ENCODE measurements at regions not wholly inside any gene's neighbourhood (a gene's known extent, or its start where the extent isn't known, plus 50 kb on each side); places are given as distances from the start of the nearest gene placed in this dataset.

DNA sequence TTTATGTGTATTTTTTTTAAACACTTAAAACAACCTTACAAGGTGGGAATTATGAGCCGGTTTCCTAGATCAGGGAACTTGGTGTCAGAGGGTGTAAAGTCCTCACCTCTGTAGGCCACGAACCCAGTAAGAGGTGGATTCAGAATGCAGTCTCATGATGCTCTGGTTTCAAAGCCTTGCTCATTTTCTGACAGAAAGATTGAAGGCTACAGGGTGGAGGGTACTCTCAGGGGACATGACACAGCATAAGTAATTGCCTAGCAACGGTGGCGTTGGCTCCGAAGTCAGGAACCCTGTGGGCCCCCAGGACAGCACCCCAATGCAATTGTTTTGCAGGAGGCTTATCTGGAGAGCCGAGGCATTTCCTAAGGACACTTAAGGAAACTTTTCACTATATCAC, 794.7 kb downstream of the EFNB2 start:
- no peak for TF ChIP-seq EP300 (IDR thresholded peaks at IDR 0.05)
- TF ChIP-seq POLR2A (IDR thresholded peaks at IDR 0.05), result no peak
- TF ChIP-seq, protein P1, sequence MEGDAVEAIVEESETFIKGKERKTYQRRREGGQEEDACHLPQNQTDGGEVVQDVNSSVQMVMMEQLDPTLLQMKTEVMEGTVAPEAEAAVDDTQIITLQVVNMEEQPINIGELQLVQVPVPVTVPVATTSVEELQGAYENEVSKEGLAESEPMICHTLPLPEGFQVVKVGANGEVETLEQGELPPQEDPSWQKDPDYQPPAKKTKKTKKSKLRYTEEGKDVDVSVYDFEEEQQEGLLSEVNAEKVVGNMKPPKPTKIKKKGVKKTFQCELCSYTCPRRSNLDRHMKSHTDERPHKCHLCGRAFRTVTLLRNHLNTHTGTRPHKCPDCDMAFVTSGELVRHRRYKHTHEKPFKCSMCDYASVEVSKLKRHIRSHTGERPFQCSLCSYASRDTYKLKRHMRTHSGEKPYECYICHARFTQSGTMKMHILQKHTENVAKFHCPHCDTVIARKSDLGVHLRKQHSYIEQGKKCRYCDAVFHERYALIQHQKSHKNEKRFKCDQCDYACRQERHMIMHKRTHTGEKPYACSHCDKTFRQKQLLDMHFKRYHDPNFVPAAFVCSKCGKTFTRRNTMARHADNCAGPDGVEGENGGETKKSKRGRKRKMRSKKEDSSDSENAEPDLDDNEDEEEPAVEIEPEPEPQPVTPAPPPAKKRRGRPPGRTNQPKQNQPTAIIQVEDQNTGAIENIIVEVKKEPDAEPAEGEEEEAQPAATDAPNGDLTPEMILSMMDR (IDR thresholded peaks at IDR 0.05), result no peak
- no peak for TF ChIP-seq POLR2AphosphoS5 (IDR thresholded peaks at IDR 0.05)
- Histone ChIP-seq H3K27ac (no peak overlapping the region), H3K9me3 (no peaks in the 10 kb centered on the region), H3K36me3 (no peaks in the 10 kb centered on the region), H3K4me3 (no peak overlapping the region), H3K27me3 (no peaks in the 10 kb centered on the region), H3K4me1 (no peaks in the 10 kb centered on the region)
- DNase-seq, result no peak
- intact Hi-C loops (cut with DNase I), result no loop called here
- 49 to 62% methylated on average over 6 of the region's 6 CpGs for WGBS, 2 donors

DNA sequence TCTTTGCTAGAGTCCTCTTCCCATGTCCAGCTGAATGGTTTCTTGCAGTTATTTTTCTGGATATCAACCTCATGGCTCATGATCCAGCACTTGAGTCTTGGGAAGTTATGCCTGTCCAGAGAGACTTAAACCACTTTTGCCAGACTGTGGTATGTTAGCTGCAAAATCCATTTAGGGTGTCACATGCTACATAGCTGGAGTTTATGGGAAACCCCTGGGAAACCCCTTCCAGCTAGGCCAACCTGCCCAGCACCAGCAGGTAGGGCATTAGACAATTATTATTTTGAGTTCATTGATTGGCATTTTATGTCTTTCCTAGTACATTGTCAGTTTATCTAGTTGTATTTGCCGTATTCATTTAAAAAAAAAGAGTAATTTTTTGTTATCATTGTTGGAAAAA, 797.8 kb downstream of the EFNB2 start:
- Histone ChIP-seq H3K36me3 (no peaks in the 10 kb centered on the region), H3K27ac (no peak overlapping the region), H3K4me1 (no peaks in the 10 kb centered on the region), H3K4me3 (no peak overlapping the region), H3K9me3 (no peaks in the 10 kb centered on the region), H3K27me3 (no peaks in the 10 kb centered on the region)
- WGBS, 2 donors, result 95 to 97% methylated on average over 1 of the region's 1 CpG
- no peak for DNase-seq
- TF ChIP-seq, protein P1 (IDR thresholded peaks at IDR 0.05), result no peak
- TF ChIP-seq POLR2A (IDR thresholded peaks at IDR 0.05), result no peak
- TF ChIP-seq EP300 (IDR thresholded peaks at IDR 0.05), result no peak
- TF ChIP-seq POLR2AphosphoS5 (IDR thresholded peaks at IDR 0.05), result no peak
- intact Hi-C loops (cut with DNase I), result no loop called here

DNA sequence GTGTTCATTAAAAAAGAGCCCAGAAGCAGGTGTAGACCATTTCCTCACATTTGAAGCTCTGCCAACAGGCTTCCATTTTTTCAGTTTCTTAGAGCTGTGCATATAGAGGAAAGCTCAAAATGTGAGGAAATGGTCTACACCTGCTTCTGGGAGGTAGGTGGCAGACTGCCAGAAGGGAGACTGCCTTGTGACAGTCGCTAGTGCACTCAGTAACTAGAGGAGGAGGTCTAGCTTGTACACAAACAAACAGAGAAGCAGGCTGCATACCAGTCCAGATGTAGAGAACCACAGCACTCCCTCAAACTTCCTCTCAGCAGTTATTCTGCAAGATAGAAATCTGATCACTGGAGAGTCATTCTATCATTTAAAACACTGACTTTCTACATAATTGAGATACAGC, 800.2 kb downstream of the EFNB2 start:
- no peak overlapping the region for H3K27ac ChIP-seq
- DNase-seq, result no peak
- no peaks in the 10 kb centered on the region for H3K4me1 ChIP-seq
- TF ChIP-seq EP300 (IDR thresholded peaks at IDR 0.05) (no peak), POLR2AphosphoS5 (IDR thresholded peaks at IDR 0.05) (no peak), POLR2A (IDR thresholded peaks at IDR 0.05) (no peak)
- TF ChIP-seq, protein P1 (IDR thresholded peaks at IDR 0.05), result no peak
- H3K36me3 ChIP-seq, result no peaks in the 10 kb centered on the region
- intact Hi-C loops (cut with DNase I), result no loop called here
- H3K4me3 ChIP-seq, result no peak overlapping the region
- H3K27me3 ChIP-seq, result no peaks in the 10 kb centered on the region
- 8 to 25% methylated on average over 1 of the region's 1 CpG for whole genome bisulfite sequencing, 2 donors
- H3K9me3 ChIP-seq, result no peaks in the 10 kb centered on the region

DNA sequence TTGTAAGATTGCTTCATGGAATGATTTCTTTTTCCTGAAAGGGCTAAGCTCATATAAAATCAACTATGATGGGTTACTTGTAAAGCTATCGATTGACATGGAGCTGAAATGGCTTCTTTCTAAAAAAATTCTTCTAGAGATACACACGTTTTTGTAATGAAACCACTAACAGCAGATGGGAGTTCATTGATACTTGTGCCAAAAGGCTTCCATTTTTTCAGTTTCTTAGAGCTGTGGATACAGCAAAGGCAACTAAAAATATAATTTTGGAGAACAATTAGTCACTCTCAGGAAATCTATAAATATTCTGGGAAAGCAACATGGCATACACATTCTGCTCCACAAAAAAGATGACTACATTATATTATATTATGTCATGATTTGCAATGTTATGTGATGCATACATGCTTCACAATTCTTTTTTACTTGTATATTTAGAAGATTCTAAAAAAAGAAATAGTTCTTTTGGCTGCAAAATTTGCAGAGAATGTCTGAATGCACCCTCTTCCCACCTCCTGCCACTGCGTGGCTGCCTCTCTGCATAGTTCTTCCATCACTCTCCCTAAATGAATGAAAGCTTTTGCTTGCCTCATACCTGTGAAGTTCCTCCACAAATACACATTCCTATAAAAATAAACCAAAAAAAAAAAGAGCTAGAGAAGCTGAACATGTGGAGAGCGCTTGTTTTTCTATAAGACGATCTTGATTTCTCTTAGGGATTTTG, 802.5 kb downstream of the EFNB2 start:
- no peak for DNase-seq
- no peaks in the 10 kb centered on the region for H3K27me3 ChIP-seq
- H3K4me3 ChIP-seq, result no peak overlapping the region
- intact Hi-C loops (cut with DNase I), result no loop called here
- H3K36me3 ChIP-seq, result no peaks in the 10 kb centered on the region
- H3K4me1 ChIP-seq, result no peaks in the 10 kb centered on the region
- H3K9me3 ChIP-seq, result no peaks in the 10 kb centered on the region
- no peak overlapping the region for H3K27ac ChIP-seq
- WGBS, 2 donors, result 85 to 93% methylated on average over 5 of the region's 5 CpGs
- TF ChIP-seq EP300 (IDR thresholded peaks at IDR 0.05) (no peak), POLR2AphosphoS5 (IDR thresholded peaks at IDR 0.05) (no peak), POLR2A (IDR thresholded peaks at IDR 0.05) (no peak)
- TF ChIP-seq, protein P1 (IDR thresholded peaks at IDR 0.05), result no peak

DNA sequence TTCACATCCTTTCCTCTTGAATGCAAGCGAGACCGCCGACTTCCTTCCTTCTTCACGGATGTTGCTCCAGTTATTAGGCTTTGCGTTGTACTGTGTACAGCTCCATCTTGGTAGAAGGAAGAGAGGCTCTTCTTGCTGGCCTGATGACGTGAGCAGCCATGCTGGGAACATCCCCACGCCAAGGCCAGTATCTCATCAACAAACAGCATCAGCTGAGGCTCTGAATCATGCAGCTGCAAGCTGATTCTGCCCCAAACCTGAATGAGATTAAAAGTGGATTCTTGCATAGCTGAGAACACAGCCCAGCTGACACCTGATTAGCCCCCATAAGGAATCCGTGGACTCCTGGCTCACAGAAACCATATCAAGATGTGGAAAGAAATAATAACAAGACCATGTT, 809.6 kb downstream of the EFNB2 start:
- 90 to 96% methylated on average over 8 of the region's 8 CpGs for WGBS, 2 donors
- Histone ChIP-seq H3K27ac (no peak overlapping the region), H3K4me1 (no peaks in the 10 kb centered on the region), H3K9me3 (no peaks in the 10 kb centered on the region), H3K27me3 (no peaks in the 10 kb centered on the region), H3K36me3 (no peaks in the 10 kb centered on the region), H3K4me3 (no peak overlapping the region)
- TF ChIP-seq POLR2A (IDR thresholded peaks at IDR 0.05) (no peak), EP300 (IDR thresholded peaks at IDR 0.05) (no peak), POLR2AphosphoS5 (IDR thresholded peaks at IDR 0.05) (no peak)
- TF ChIP-seq, protein P1 (IDR thresholded peaks at IDR 0.05), result no peak
- intact Hi-C loops (cut with DNase I), result no loop called here
- no peak for DNase-seq
